Cardiac muscle cell (in vitro differentiated cells and primary cell): ENCODE measurements at regions not wholly inside any gene's neighbourhood (a gene's known extent, or its start where the extent isn't known, plus 50 kb on each side); places are given as distances from the start of the nearest gene placed in this dataset.

Experiments used
- DNase-seq, 2 donors: peaks; one replicate each; pipeline versions ENCODE4 v3.0.0 to v3.0.0-alpha.2; 2010 to 2017; ENCODE audit warnings: low read depth in 1 of 2, low spot score in 1 of 2
- H3K27ac ChIP-seq: fragments of 200-600 bp; sonication (generic); 2 replicates; pipeline ENCODE4 v1.5.1; 2016
- H3K27me3 ChIP-seq: fragments of 200-600 bp; sonication (generic); 2 replicates; pipeline ENCODE4 v1.6.0; 2016; ENCODE audit warnings: control low read depth
- H3K36me3 ChIP-seq: fragments of 200-600 bp; sonication (generic); 2 replicates; pipeline ENCODE4 v1.5.1; 2016; ENCODE audit warnings: control low read depth
- H3K4me1 ChIP-seq: fragments of 200-600 bp; sonication (generic); 2 replicates; pipeline ENCODE4 v1.8.1; 2017; ENCODE audit warnings: low read depth, mild to moderate bottlenecking, mixed run types
- H3K4me3 ChIP-seq: fragments of 200-600 bp; sonication (generic); 2 replicates; pipeline ENCODE4 v1.5.1; 2016; ENCODE audit warnings: mild to moderate bottlenecking
- H3K9me3 ChIP-seq: fragments of 200-600 bp; sonication (generic); 2 replicates; pipeline ENCODE4 v1.5.1; 2017; ENCODE audit warnings: low read depth, mild to moderate bottlenecking, control low read depth
- TF ChIP-seq, protein P1 (sequence below): IDR thresholded peaks from 2 replicates; pipeline ENCODE4 v1.5.1; 2012; ENCODE audit warnings: low read depth, mild to moderate bottlenecking, low read length

DNA sequence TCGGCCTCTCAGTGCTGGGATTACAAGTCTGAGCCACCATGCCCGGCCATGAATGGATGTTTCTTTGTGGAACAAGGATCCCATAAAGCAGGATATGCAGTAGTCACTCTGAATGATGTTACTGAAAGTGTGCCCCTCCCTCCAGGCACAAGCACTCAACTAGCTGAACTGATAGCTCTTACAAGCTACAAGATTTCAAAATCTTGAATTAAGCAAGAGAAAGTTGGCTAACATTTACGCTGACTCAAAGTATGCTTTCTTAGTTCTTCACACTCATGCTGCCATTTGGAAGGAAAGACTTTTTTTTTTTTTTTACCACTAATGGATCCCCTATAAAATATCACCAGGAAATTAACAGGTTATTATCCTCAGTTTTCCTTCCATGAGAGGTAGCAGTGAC is 549.0 kb upstream of the PKDCC start:
- peaks cover 4% of the 10 kb centered on the region for H3K9me3 ChIP-seq

DNA sequence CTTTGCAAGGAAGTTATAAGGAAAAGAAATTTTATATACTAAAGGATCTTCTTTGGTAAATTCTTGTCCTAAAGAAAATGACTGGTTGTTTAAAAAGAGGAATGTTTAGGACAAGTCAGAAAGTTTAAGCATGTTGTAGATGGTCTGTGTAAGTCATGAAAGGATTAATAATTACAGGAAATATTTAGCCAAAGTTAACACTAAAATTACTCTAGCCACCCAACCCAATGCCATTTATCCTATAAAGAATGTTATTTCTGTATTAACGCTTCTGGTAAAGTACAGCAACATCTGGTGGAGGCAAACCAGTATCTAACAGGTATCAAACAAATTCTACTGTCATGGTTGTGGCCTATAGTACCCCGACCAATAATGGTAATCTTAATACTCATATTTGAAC is 546.9 kb upstream of the PKDCC start:
- Histone ChIP-seq H3K36me3 (no peaks in the 10 kb centered on the region), H3K9me3 (no peaks in the 10 kb centered on the region), H3K27me3 (no peaks in the 10 kb centered on the region), H3K4me3 (no peak overlapping the region), H3K27ac (no peak overlapping the region), H3K4me1 (no peaks in the 10 kb centered on the region)
- TF ChIP-seq, protein P1, sequence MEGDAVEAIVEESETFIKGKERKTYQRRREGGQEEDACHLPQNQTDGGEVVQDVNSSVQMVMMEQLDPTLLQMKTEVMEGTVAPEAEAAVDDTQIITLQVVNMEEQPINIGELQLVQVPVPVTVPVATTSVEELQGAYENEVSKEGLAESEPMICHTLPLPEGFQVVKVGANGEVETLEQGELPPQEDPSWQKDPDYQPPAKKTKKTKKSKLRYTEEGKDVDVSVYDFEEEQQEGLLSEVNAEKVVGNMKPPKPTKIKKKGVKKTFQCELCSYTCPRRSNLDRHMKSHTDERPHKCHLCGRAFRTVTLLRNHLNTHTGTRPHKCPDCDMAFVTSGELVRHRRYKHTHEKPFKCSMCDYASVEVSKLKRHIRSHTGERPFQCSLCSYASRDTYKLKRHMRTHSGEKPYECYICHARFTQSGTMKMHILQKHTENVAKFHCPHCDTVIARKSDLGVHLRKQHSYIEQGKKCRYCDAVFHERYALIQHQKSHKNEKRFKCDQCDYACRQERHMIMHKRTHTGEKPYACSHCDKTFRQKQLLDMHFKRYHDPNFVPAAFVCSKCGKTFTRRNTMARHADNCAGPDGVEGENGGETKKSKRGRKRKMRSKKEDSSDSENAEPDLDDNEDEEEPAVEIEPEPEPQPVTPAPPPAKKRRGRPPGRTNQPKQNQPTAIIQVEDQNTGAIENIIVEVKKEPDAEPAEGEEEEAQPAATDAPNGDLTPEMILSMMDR = no peak
- no peak for DNase-seq

More for the DNA sequence above, 549.0 kb upstream of the PKDCC start:
- Histone ChIP-seq H3K27ac (no peak overlapping the region), H3K4me1 (no peaks in the 10 kb centered on the region), H3K36me3 (no peaks in the 10 kb centered on the region), H3K27me3 (no peaks in the 10 kb centered on the region), H3K4me3 (no peak overlapping the region)
- TF ChIP-seq, protein P1 = no peak
- peak in 1 of 2 donors; percentile 38 for DNase-seq

DNA sequence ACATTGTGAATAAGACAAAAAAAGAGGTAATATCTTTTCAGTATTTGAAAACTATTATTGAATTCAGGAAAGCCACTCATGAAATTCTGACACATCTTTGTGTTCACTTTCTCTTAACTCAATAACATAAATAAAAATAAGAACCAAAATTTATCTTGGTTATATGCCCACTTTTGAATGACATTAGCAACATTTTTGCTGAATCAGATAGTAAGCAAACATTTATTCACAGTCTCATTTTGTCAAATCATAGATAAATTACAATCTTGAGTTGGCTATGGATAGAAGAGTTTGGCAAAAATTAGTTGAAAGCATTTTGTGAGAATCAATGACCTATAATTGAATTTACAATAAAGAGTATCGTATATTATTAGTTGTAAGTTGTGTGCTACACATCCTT is 545.1 kb upstream of the PKDCC start:
- DNase-seq = no peak
- Histone ChIP-seq H3K27me3 (no peaks in the 10 kb centered on the region), H3K9me3 (no peaks in the 10 kb centered on the region), H3K27ac (no peak overlapping the region), H3K4me1 (no peaks in the 10 kb centered on the region), H3K36me3 (no peaks in the 10 kb centered on the region), H3K4me3 (no peak overlapping the region)
- TF ChIP-seq, protein P1 = no peak

DNA sequence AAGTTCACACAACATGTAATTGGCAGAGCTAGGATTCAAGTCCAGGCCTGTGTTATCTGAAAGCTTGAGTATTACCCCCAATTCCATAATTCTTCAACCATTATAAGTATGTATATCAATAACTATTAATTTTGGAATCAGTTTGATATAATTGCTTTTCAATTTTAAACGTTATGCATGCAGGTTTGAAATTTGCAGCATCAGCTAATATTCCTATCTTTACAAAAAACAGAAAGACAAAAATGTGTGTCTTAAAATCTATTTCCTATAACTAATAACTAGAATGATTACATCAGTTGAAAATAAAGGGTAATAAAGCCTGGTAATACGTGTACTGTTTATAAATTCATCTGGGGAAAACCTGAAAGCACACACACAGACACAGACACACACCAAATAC is 543.3 kb upstream of the PKDCC start:
- Histone ChIP-seq H3K9me3 (no peaks in the 10 kb centered on the region), H3K27me3 (no peaks in the 10 kb centered on the region), H3K4me3 (no peak overlapping the region), H3K4me1 (no peaks in the 10 kb centered on the region), H3K36me3 (no peaks in the 10 kb centered on the region), H3K27ac (no peak overlapping the region)
- no peak for DNase-seq
- TF ChIP-seq, protein P1 = no peak

DNA sequence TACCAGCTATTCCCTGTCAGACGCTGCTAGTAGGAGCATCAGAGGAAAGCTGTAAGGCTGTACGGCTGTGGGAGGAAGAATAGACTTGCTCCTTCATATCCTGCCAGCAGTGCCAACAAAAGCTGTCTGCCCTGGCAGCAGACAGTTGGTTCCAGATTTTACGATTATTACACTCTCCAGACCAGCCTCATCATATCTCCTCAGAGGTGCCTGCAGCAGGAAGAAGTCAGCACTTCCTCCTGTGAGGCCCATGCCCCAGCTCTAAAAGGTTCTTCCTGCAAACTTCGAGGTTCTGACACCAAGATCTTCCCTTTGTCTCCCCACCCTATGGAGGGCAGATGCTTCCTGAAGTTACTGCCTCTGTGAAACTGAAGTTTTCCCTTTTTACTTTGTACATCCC is 537.7 kb upstream of the PKDCC start:
- no peaks in the 10 kb centered on the region for H3K27me3 ChIP-seq
- H3K4me3 ChIP-seq = no peak overlapping the region
- no peak for DNase-seq

More for the DNA sequence above, 537.7 kb upstream of the PKDCC start:
- H3K36me3 ChIP-seq = no peaks in the 10 kb centered on the region
- H3K9me3 ChIP-seq = no peaks in the 10 kb centered on the region
- TF ChIP-seq, protein P1 = no peak
- no peaks in the 10 kb centered on the region for H3K4me1 ChIP-seq
- no peak overlapping the region for H3K27ac ChIP-seq
